Astrocyte of the spinal cord (primary cell): ENCODE measurements at regions not wholly inside any gene's neighbourhood (a gene's known extent, or its start where the extent isn't known, plus 50 kb on each side); places are given as distances from the start of the nearest gene placed in this dataset.

ENCODE experiments used
- DNase-seq: peaks from one replicate; pipeline ENCODE4 v3.0.0; 2011; ENCODE audit warnings: low read depth, low spot score
- H3K4me3 ChIP-seq: 2 replicates; pipeline ENCODE4 v1.5.1; 2011; ENCODE audit warnings: low read depth, mild to moderate bottlenecking, low read length, moderate library complexity
- CTCF ChIP-seq: IDR thresholded peaks from 2 replicates; pipeline ENCODE4 v1.5.1; 2012; ENCODE audit warnings: low read depth, mild to moderate bottlenecking, low read length, inconsistent platforms
- in situ Hi-C: cut with HindIII; loops from 2 replicates; pipeline ENCODE4 v1.10.0; 2017; ENCODE audit warnings: low sequenced_read_pairs

DNA sequence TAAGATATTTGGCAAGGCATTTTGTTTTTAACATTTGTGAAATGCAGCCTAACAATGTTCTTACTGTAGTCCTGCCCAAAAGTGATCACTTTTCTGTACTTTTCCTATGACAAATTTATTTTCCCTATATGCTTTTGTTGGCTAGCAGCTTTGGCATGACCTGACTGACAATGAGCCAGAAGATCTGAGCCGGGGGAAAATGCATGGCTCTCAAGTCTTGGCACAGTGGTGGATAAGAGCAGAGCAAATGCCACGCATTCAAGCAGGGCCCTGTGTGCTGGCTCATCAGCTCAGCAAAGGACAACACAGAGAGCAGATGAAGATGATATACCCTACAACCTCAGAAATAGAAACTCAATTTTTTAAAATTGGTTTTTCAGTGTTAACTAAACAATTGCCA lies 187.3 kb downstream of the ANAPC10 start:
- in situ Hi-C loops = no loop called here
- no peak for DNase-seq
- TF ChIP-seq CTCF = no peak
- H3K4me3 ChIP-seq = no peak overlapping the region
